ENCODE measurements at regions not wholly inside any gene's neighbourhood (a gene's known extent, or its start where the extent isn't known, plus 50 kb on each side); places are given as distances from the start of the nearest gene placed in this dataset.

- no peak for TF ChIP-seq CTCF (IDR thresholded peaks at IDR 0.05)
- no peak for TF ChIP-seq POLR2A (IDR thresholded peaks at IDR 0.05)
Measured at GRCh38 chr6:90765895-90766294, 179.0 kb upstream of the MAP3K7 start.
